ENCODE measurements at regions not wholly inside any gene's neighbourhood (a gene's known extent, or its start where the extent isn't known, plus 50 kb on each side); places are given as distances from the start of the nearest gene placed in this dataset.
A peak's percentile ranks its signal among the peaks of the same experiment; 100 is the strongest.
"Not testable (repeated sequence)": the region's sequence is repeated elsewhere in the genome, so short reads cannot be mapped to it uniquely, and the experiment has no call there.

GRCh38 chr13:70568571-70568970 lies 460.3 kb upstream of the KLHL1 start:
- DNase-seq (ENCODE audit: extremely low read depth, low read depth), result peak; percentile 49

GRCh38 chr13:70544706-70545105 lies 436.5 kb upstream of the KLHL1 start:
- no peak for DNase-seq (ENCODE audit: extremely low read depth, low read depth)

- no peak for DNase-seq (ENCODE audit: extremely low read depth, low read depth)
Observed at GRCh38 chr13:70541451-70541850, 433.2 kb upstream of the KLHL1 start.

- peak; percentile 30 for DNase-seq (ENCODE audit: extremely low read depth, low read depth)
Observed at GRCh38 chr13:70534466-70534865, 426.2 kb upstream of the KLHL1 start.

GRCh38 chr13:70529652-70530051 lies 421.4 kb upstream of the KLHL1 start:
- DNase-seq (ENCODE audit: extremely low read depth, low read depth), result no peak

GRCh38 chr13:70527599-70527998 lies 419.3 kb upstream of the KLHL1 start:
- no peak for DNase-seq (ENCODE audit: extremely low read depth, low read depth)

- DNase-seq (ENCODE audit: extremely low read depth, low read depth), result no peak
Observed at GRCh38 chr13:70523622-70524021, 415.4 kb upstream of the KLHL1 start.

- DNase-seq (ENCODE audit: extremely low read depth, low read depth), result peak; percentile 33
Observed at GRCh38 chr13:70520275-70521036, 412.2 kb upstream of the KLHL1 start.

GRCh38 chr13:70518081-70518480 lies 409.8 kb upstream of the KLHL1 start:
- no peak for DNase-seq (ENCODE audit: extremely low read depth, low read depth)

GRCh38 chr13:70516226-70516625 lies 408.0 kb upstream of the KLHL1 start:
- DNase-seq (ENCODE audit: extremely low read depth, low read depth), result no peak

- not testable (repeated sequence) for DNase-seq (ENCODE audit: extremely low read depth, low read depth)
Observed at GRCh38 chr13:70511861-70512417, 403.7 kb upstream of the KLHL1 start.

- DNase-seq (ENCODE audit: extremely low read depth, low read depth), result no peak
Observed at GRCh38 chr13:70505809-70506208, 397.6 kb upstream of the KLHL1 start.

GRCh38 chr13:70502944-70503343 lies 394.7 kb upstream of the KLHL1 start:
- no peak for DNase-seq (ENCODE audit: extremely low read depth, low read depth)

GRCh38 chr13:70490320-70490935 lies 382.2 kb upstream of the KLHL1 start:
- no peak for DNase-seq (ENCODE audit: extremely low read depth, low read depth)

- no peak for DNase-seq (ENCODE audit: extremely low read depth, low read depth)
Observed at GRCh38 chr13:70484931-70485330, 376.7 kb upstream of the KLHL1 start.

- DNase-seq (ENCODE audit: extremely low read depth, low read depth), result no peak
Observed at GRCh38 chr13:70483599-70484276, 375.5 kb upstream of the KLHL1 start.

- DNase-seq (ENCODE audit: extremely low read depth, low read depth), result peak; percentile 72
Observed at GRCh38 chr13:70473907-70474306, 365.7 kb upstream of the KLHL1 start.

GRCh38 chr13:70469077-70469476 lies 360.8 kb upstream of the KLHL1 start:
- no peak for DNase-seq (ENCODE audit: extremely low read depth, low read depth)

GRCh38 chr13:70457474-70457873 lies 349.2 kb upstream of the KLHL1 start:
- no peak for DNase-seq (ENCODE audit: extremely low read depth, low read depth)

- no peak for DNase-seq (ENCODE audit: extremely low read depth, low read depth)
Observed at GRCh38 chr13:70448820-70449219, 340.6 kb upstream of the KLHL1 start.

- no peak for DNase-seq (ENCODE audit: extremely low read depth, low read depth)
Observed at GRCh38 chr13:70432276-70432805, 324.1 kb upstream of the KLHL1 start.

Data from NCI-H460 (cell line).